Neural cell (in vitro differentiated cells): ENCODE measurements at regions not wholly inside any gene's neighbourhood (a gene's known extent, or its start where the extent isn't known, plus 50 kb on each side); places are given as distances from the start of the nearest gene placed in this dataset.

ENCODE experiments used
- H2AFZ ChIP-seq: fragments of 200-600, 300-800 bp; sonication (generic), shearing (Covaris generic); 2 replicates; pipeline ENCODE4 v1.6.0; 2014; ENCODE audit warnings: low read depth, mild to moderate bottlenecking, antibody characterized with exemption, low read length, moderate library complexity
- H3F3A ChIP-seq: fragments of 200-600 bp; shearing (Covaris generic); 2 replicates; pipeline ENCODE4 v1.6.1; 2016; ENCODE audit warnings: mild to moderate bottlenecking, moderate library complexity, mixed read lengths, antibody characterized with exemption, low read length; ENCODE audit not compliant: insufficient read depth, poor library complexity, severe bottlenecking
- H3K27ac ChIP-seq: fragments of 200-600, 300-800 bp; sonication (generic), shearing (Covaris generic); 2 replicates; pipeline ENCODE4 v1.5.1; 2014; ENCODE audit warnings: mild to moderate bottlenecking, low read length, moderate library complexity
- H3K27me3 ChIP-seq: fragments of 300-800, 200-600 bp; sonication (generic), shearing (Covaris generic); 2 replicates; pipeline ENCODE4 v1.6.0; 2014; ENCODE audit warnings: mild to moderate bottlenecking, low read depth, low read length, moderate library complexity; ENCODE audit not compliant: insufficient read depth
- H3K36me3 ChIP-seq: fragments of 300-800, 200-600 bp; sonication (generic), shearing (Covaris generic); 2 replicates; pipeline ENCODE4 v1.5.1; 2014; ENCODE audit warnings: mild to moderate bottlenecking, antibody characterized with exemption, low read length, moderate library complexity; ENCODE audit not compliant: insufficient read depth
- H3K4me2 ChIP-seq: fragments of 300-800, 200-600 bp; sonication (generic), shearing (Covaris generic); 2 replicates; pipeline ENCODE4 v1.6.0; 2014; ENCODE audit warnings: mild to moderate bottlenecking, low read length
- H3K4me3 ChIP-seq: fragments of 300-800, 200-600 bp; sonication (generic), shearing (Covaris generic); 2 replicates; pipeline ENCODE4 v1.5.1; 2014; ENCODE audit warnings: mild to moderate bottlenecking, low read length, moderate library complexity
- H3K79me2 ChIP-seq: fragments of 200-600 bp; shearing (Covaris generic); replicated peaks from 2 replicates; pipeline ENCODE4 v1.6.0; 2014; ENCODE audit warnings: mild to moderate bottlenecking, low read length, moderate library complexity; ENCODE audit not compliant: insufficient read depth
- H3K9ac ChIP-seq: fragments of 300-800, 200-600 bp; sonication (generic), shearing (Covaris generic); 2 replicates; pipeline ENCODE4 v1.6.1; 2016; ENCODE audit warnings: mild to moderate bottlenecking, low read length, mixed read lengths
- H3K9me2 ChIP-seq: fragments of 200-600 bp; shearing (Covaris generic); 2 replicates; pipeline ENCODE4 v1.6.1; 2016; ENCODE audit warnings: mild to moderate bottlenecking, low read length, mixed read lengths; ENCODE audit not compliant: insufficient read depth
- H3K9me3 ChIP-seq: fragments of 200-600, 300-800 bp; sonication (generic), shearing (Covaris generic); 2 replicates; pipeline ENCODE4 v1.6.1; 2016; ENCODE audit warnings: mild to moderate bottlenecking, mixed run types, low read length, moderate library complexity, mixed read lengths
- H4K20me1 ChIP-seq: fragments of 200-600 bp; shearing (Covaris generic); 2 replicates; pipeline ENCODE4 v1.6.1; 2016; ENCODE audit warnings: mild to moderate bottlenecking, mixed run types; ENCODE audit not compliant: insufficient read depth
- EP300 ChIP-seq: fragments of 450-650 bp; conservative IDR thresholded peaks from 2 replicates; pipeline ENCODE4 v1.6.1; 2014; ENCODE audit warnings: antibody characterized with exemption, mild to moderate bottlenecking, moderate library complexity; ENCODE audit not compliant: poor library complexity, severe bottlenecking
- EZH2 ChIP-seq: fragments of 200-600, 300-800 bp; shearing (Covaris generic), sonication (generic); IDR thresholded peaks from 2 replicates; pipeline ENCODE4 v1.6.1; 2014; ENCODE audit warnings: antibody characterized with exemption, low read length, borderline replicate concordance, mild to moderate bottlenecking; ENCODE audit not compliant: insufficient read depth, poor library complexity, severe bottlenecking
- MXI1 ChIP-seq: fragments of 450-650 bp; conservative IDR thresholded peaks from 2 replicates; pipeline ENCODE4 v1.6.1; 2014; ENCODE audit warnings: antibody characterized with exemption, mild to moderate bottlenecking; ENCODE audit not compliant: poor library complexity, severe bottlenecking
- POLR2AphosphoS5 ChIP-seq: IDR thresholded peaks from 2 replicates; pipeline ENCODE4 v1.6.1; 2012
- RAD21 ChIP-seq: fragments of 450-650 bp; conservative IDR thresholded peaks from 2 replicates; pipeline ENCODE4 v1.6.1; 2014; ENCODE audit warnings: antibody characterized with exemption, mild to moderate bottlenecking, moderate library complexity
- SMC3 ChIP-seq: fragments of 450-650 bp; conservative IDR thresholded peaks from 2 replicates; pipeline ENCODE4 v1.6.1; 2014; ENCODE audit warnings: antibody characterized with exemption, mild to moderate bottlenecking, moderate library complexity; ENCODE audit not compliant: poor library complexity
- TAF1 ChIP-seq: IDR thresholded peaks from 2 replicates; pipeline ENCODE4 v1.6.1; 2012; ENCODE audit warnings: low read depth
- TF ChIP-seq, protein P1 (sequence below): IDR thresholded peaks from 2 replicates; pipeline ENCODE4 v1.6.1; 2012; ENCODE audit warnings: borderline replicate concordance
- TF ChIP-seq, protein P2 (sequence below): fragments of 450-650 bp; IDR thresholded peaks from 2 replicates; pipeline ENCODE4 v1.5.1; 2014; ENCODE audit warnings: antibody characterized with exemption, mild to moderate bottlenecking, moderate library complexity; ENCODE audit not compliant: poor library complexity, severe bottlenecking

DNA sequence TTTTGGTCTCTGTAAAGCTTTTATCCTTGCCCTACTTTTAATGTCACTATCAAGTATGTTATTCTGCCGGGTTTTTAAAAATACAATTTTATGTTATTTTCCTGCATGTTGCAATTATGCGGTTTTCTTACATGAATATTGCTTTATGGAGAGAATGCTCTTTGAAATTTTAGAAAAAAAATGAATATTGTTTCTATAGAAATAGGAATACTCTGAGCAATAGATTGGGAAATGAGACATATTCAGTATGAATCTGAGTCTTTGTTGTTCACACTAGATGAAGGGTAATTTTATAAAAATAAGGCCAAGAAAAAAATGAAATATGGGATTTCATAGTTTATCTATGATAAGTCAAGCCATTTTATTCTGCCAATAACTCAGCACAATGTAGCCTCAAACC, 142.2 kb upstream of the DTNA start:
- TF ChIP-seq EZH2 = no peak
- TF ChIP-seq, protein P1, sequence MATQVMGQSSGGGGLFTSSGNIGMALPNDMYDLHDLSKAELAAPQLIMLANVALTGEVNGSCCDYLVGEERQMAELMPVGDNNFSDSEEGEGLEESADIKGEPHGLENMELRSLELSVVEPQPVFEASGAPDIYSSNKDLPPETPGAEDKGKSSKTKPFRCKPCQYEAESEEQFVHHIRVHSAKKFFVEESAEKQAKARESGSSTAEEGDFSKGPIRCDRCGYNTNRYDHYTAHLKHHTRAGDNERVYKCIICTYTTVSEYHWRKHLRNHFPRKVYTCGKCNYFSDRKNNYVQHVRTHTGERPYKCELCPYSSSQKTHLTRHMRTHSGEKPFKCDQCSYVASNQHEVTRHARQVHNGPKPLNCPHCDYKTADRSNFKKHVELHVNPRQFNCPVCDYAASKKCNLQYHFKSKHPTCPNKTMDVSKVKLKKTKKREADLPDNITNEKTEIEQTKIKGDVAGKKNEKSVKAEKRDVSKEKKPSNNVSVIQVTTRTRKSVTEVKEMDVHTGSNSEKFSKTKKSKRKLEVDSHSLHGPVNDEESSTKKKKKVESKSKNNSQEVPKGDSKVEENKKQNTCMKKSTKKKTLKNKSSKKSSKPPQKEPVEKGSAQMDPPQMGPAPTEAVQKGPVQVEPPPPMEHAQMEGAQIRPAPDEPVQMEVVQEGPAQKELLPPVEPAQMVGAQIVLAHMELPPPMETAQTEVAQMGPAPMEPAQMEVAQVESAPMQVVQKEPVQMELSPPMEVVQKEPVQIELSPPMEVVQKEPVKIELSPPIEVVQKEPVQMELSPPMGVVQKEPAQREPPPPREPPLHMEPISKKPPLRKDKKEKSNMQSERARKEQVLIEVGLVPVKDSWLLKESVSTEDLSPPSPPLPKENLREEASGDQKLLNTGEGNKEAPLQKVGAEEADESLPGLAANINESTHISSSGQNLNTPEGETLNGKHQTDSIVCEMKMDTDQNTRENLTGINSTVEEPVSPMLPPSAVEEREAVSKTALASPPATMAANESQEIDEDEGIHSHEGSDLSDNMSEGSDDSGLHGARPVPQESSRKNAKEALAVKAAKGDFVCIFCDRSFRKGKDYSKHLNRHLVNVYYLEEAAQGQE = no peak
- no peak for TF ChIP-seq RAD21
- TF ChIP-seq POLR2AphosphoS5 = no peak
- TF ChIP-seq MXI1 = no peak
- TF ChIP-seq TAF1 = no peak
- TF ChIP-seq, protein P2, sequence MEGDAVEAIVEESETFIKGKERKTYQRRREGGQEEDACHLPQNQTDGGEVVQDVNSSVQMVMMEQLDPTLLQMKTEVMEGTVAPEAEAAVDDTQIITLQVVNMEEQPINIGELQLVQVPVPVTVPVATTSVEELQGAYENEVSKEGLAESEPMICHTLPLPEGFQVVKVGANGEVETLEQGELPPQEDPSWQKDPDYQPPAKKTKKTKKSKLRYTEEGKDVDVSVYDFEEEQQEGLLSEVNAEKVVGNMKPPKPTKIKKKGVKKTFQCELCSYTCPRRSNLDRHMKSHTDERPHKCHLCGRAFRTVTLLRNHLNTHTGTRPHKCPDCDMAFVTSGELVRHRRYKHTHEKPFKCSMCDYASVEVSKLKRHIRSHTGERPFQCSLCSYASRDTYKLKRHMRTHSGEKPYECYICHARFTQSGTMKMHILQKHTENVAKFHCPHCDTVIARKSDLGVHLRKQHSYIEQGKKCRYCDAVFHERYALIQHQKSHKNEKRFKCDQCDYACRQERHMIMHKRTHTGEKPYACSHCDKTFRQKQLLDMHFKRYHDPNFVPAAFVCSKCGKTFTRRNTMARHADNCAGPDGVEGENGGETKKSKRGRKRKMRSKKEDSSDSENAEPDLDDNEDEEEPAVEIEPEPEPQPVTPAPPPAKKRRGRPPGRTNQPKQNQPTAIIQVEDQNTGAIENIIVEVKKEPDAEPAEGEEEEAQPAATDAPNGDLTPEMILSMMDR = no peak
- TF ChIP-seq EP300 = no peak
- TF ChIP-seq SMC3 = no peak

DNA sequence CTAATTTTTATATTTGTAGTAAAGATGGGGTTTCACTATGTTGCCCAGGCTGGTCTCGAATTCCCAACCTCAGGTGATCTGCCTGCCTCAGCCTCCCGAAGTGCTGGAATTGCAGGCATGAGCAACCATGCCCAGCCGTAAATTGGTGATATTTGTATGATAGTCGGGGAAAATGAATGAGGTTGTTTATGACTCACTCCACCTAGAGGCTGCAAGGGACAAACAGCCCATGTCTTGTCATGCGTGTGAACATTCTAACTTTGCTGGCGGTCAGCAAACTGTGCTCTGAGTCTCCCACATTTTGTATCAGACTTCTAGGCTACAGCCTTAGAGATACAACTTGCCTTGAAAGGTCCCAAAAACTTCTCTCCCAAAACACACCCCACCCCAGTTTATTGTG, 133.5 kb upstream of the DTNA start:
- Histone ChIP-seq H3K9ac (no peak overlapping the region), H3K4me3 (no peak overlapping the region), H2AFZ (no peak overlapping the region), H3K27ac (no peak overlapping the region), H3K4me2 (no peak overlapping the region), H3F3A (no peaks in the 10 kb centered on the region), H4K20me1 (no peaks in the 10 kb centered on the region), H3K9me3 (no peaks in the 10 kb centered on the region), H3K9me2 (no peaks in the 10 kb centered on the region), H3K27me3 (no peaks in the 10 kb centered on the region), H3K36me3 (no peaks in the 10 kb centered on the region), H3K79me2 (no peaks in the 10 kb centered on the region)
- TF ChIP-seq RAD21 = no peak
- no peak for TF ChIP-seq POLR2AphosphoS5
- TF ChIP-seq TAF1 = no peak

More for the DNA sequence above, 142.2 kb upstream of the DTNA start:
- Histone ChIP-seq H3K9me2 (no peaks in the 10 kb centered on the region), H3F3A (no peaks in the 10 kb centered on the region), H3K79me2 (no peaks in the 10 kb centered on the region), H3K9ac (no peak overlapping the region), H3K4me3 (no peak overlapping the region), H4K20me1 (no peaks in the 10 kb centered on the region), H3K27me3 (peaks cover 2% of the 10 kb centered on the region), H2AFZ (no peak overlapping the region), H3K36me3 (no peaks in the 10 kb centered on the region), H3K4me2 (no peak overlapping the region), H3K27ac (no peak overlapping the region), H3K9me3 (no peaks in the 10 kb centered on the region)

DNA sequence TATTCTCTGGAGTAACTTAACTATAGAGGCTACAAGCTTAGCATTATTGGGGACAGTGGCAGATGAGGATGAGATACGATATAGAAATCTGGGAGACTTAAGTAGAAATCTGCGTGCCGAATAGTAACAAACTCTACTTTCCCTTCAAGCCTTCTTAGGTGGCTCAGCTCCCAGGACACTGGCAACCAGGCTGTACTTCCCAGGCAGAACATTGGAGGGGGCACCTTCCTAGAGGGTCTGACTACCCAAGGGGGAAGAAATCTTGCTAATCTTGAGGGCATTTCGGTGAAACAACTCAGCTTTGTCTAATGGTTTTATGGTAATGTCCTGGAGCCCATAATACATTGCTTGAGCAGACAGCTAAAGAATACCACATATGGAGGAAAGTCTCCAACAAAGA, 126.2 kb upstream of the DTNA start:
- Histone ChIP-seq H2AFZ (no peak overlapping the region), H3K4me3 (no peak overlapping the region), H3K9me2 (no peaks in the 10 kb centered on the region), H3K79me2 (no peaks in the 10 kb centered on the region), H3K9ac (no peak overlapping the region), H3K9me3 (no peaks in the 10 kb centered on the region), H3K36me3 (no peaks in the 10 kb centered on the region), H3K4me2 (no peak overlapping the region), H4K20me1 (no peaks in the 10 kb centered on the region), H3K27ac (no peak overlapping the region), H3K27me3 (no peaks in the 10 kb centered on the region), H3F3A (no peaks in the 10 kb centered on the region)
- TF ChIP-seq RAD21 = no peak
